GM21526 (cell line): ENCODE measurements at regions not wholly inside any gene's neighbourhood (a gene's known extent, or its start where the extent isn't known, plus 50 kb on each side); places are given as distances from the start of the nearest gene placed in this dataset.

ENCODE experiments used
- ATAC-seq: cut with Tn5 transposase; IDR thresholded peaks from one replicate; pipeline ENCODE4 v1.9.1; 2021; ENCODE audit warnings: moderate library complexity; ENCODE audit not compliant: unreplicated experiment, low FRiP score

DNA sequence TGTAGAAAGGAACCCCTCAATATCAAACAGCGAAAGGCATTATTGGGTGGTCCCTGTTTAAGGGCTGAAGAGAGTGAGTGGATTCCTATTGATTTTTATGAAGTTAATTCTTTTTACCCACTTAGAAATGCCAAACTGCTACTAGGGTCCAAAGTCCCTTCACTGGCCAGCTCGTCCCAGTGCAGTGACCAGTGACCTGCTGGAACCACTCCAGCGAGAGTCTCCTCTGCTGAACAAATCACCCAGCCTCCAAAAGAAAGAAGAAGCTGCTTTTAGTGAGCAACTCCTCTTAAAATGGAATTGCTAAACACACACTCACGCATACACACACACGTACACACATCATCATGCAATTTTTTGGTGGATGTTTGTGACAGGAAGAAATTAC, 198.2 kb upstream of the PLEKHG7 start:
- ATAC-seq = no peak

DNA sequence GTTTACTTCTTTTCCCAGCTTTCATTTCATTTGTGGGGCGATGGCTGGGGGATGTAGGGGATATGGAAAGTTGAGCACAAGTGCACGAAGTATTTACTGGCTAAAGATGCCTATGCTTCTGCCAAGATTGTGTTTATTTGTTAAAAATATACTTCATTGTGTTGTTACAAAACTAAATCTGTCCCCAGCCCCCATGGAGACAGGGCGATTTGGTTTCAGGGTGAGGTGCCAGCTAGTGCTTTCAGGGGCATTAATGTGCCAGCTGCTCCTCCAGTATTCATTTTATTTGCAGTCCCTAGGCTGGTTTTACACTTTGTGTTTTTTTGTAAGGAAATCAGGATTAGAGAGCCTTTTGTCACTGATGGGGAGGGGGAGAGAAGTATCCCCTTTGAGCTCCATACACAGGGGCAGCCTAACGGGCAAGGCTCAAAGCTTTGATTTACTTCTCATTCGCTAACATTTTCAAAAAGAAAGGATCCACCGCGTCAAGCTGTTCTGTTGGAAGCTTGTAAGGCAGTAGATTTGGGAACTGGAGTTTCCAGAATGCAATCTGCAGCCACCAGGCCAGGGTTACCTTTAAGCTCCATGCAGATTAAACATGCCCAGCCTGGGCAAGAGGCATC, 198.7 kb upstream of the PLEKHG7 start:
- no peak for ATAC-seq

DNA sequence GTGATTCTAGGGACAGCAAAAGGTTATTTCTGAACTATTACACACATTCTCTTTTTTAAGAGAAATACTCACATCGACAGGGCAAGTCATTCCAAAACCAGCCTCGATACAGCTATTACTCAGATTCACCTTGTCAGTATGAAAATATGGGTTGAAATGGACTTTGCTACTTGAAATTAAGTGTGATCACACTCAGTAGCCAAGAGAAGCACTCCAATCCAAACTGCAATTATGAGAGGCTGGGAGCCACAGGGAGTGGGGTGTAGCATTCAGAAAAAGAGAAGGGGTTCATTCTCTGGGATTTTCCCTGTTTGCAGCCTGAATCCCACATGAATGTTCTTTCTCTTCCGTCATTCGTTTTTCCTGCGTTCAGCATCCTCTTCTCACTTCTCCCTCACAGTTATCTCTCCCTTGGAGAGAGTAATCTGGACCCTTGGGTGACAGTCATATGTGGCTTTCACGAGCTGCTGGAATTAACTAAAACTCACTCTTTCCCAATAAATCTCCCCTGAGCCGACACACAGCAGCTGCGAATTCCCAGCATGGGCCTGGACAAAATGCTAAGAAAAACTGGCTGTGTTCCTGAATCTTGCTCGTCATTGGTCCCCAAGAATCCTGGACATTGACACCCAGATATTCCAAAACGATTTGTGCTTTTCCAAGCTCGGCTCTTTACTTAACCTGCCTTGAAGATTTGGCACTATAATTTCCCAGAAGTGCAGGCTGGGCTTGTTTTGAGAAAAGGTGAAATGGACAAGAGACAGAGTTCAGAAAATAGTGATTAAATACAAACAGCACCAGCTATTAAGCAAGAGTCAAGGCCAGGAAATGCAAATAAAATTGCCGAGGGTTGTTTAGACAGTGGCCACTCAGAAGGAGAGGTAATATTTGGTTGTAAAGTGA, 199.5 kb upstream of the PLEKHG7 start:
- peak; percentile 49 for ATAC-seq

DNA sequence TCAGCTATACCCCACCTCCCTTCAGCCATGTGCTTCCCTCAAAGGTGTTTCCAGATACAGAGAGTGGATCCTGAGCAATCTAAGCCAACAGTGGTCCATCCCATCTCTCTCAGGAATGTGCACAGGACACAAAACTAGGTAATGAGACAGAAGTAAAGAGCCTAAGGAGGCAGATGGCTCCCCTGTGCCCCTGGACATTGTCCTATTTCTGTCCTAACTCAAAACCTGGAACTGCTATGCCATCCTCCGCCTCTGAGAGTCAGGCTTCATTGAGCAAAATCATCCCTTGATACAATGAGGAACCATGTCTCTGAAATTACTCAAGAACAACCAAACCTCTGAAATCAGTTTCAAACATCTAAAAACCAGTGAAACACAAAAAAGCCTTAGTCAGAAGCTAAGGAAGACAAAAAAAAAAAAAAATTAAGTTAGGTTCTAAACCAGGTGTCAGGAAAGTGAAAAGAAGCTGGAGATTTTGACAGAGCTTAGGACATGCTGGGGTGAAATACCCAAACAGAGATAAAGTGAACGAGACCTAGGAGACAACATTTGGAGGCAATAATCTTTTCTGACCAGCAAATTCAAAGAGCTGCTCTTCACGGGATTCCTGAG, 200.3 kb upstream of the PLEKHG7 start:
- ATAC-seq = peak; percentile 46

DNA sequence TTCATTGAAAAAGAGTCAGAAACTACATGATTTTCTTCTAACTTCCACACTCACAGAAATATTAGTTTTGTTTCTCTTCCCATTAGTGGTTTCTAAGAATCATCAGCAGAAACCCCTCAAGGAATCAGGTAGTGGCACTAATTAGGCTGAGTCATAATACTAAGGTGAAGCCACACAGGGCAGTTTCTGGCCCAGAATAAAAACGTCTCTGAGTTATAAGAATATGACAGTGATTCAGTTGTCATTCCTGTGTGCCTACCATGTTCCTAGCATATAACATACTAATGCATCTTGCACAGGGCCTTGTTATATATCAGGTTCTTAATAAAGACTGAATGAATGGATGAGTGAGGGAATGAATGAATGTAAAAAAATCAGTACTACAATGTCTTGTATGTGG, 206.0 kb upstream of the PLEKHG7 start:
- ATAC-seq = peak; percentile 40

DNA sequence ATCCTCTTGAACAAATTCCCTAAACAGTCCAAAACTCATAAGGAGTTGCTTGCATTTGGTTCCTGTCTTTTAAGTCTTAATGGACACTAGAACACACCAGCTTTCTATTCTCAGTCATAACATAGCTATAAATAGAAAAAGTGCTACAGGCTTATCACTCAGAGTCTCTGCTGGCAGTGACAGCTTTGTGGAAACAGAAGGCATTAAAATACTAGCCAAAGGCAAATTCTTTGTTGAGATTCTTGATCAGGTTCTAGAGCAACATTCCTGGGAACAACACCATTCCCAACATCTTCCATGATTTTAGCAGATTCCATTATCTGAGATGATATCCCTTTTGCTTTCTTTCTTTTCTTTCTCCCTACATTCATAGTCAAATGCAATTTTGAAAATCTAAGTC, 207.7 kb upstream of the PLEKHG7 start:
- no peak for ATAC-seq

DNA sequence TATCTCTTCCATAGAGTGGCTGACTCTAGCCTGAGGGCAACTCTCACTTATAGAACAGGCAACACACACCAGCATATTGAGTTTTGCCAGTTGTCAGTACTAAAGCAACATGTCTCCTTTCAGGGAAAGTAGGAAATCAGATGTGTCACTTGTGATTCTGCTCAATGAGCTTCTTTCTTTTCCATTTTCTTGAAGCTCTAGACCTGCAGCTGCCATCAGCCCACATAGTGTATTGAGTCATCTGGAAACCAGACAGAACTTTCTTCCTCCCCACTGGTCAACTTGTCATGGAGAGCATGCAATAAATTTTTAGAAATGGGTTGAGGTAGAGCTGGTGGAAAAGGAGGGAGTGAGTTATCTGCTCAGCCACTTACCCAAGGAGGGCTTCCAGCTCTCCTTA, 209.0 kb upstream of the PLEKHG7 start:
- ATAC-seq = peak; percentile 59

DNA sequence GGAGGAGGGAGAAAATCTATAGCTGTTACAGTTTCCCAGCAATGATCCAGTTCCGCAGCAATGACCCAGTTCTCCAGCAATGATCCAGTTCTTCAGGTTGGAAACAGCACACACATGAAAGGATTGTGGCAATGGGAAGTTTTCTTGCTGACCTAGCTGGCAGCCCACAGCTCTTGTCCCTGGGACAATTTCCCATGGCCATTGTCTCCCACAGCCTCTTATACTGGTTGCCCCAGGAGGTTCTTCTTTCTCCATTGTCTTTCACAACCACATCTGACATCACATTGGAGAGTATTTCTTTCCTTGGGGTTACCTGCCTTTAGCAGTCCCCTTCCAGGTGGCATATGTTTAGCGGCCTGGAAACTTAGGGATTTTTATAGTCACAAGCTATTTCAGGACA, 209.8 kb upstream of the PLEKHG7 start:
- ATAC-seq = no peak

DNA sequence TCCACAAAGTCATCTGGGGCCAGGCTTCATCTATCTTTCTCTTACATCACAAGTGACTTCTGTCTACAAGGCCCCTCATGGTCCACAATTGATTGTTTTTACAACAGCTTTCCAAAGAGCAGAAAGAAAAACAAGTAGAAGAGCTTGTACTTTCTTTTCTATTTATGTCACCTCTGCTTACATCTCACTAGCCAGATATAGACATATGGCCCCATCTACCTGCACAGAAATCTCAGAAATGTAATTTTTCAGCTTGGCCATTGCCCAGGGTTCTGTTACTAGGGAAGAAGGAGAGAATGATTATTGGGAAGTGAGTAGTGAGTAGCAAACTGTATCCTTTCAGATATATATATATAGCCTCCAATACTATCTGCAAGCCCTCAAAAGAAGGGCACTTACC, 210.5 kb upstream of the PLEKHG7 start:
- no peak for ATAC-seq

DNA sequence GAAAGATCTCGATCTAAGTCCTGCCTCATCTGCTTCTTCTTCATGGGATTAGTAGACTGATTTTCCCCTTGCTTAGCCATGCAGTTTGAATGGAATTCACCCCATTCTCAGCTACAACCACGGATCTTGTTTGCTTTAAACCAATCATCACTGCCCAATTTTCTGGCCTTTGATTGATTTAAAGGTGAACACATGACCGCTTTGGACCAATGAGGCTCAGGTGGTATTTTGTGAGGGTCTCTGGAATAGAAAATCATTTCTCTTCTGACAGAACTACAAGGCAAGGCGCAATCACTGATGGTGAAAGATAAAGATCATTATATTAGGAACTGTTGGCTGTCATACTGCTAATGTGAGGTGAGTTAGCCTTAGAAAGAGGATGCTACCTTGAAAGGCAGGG, 213.0 kb upstream of the PLEKHG7 start:
- no peak for ATAC-seq

DNA sequence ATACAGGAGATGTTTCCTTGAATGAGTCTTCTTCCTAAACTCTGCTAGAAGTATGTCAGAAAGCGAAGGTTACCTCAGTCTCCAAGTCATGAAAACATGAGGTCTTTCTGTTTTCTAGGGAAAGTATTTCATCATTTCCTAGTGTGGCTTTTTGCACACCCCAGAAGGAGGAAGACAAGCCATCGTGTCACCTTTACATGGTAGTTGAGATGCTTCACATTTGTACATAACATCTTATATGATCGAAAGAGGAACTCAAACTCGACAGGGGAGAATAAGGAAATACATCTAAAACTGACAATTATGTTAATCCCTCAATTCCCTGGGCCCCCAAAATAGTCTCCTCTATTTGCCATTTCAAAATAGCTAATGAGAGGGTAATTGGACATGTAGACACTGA, 214.1 kb upstream of the PLEKHG7 start:
- ATAC-seq = no peak

DNA sequence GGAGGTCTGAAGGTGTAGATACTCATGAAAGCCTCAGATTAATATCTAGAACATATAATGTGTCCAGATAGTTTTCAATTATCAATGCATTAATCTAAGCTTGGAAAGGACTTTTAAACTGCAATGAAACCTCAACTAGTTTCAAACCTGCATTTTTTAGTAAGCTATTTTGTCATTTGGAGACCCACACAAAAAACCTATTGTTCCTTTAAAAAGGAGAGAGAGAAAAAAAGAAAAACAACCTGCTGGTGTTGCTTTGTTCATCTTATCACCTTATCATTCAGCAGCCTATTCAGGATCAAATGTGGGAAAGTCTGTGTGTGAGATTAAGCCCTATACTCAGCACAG, 215.7 kb upstream of the PLEKHG7 start:
- ATAC-seq = no peak

DNA sequence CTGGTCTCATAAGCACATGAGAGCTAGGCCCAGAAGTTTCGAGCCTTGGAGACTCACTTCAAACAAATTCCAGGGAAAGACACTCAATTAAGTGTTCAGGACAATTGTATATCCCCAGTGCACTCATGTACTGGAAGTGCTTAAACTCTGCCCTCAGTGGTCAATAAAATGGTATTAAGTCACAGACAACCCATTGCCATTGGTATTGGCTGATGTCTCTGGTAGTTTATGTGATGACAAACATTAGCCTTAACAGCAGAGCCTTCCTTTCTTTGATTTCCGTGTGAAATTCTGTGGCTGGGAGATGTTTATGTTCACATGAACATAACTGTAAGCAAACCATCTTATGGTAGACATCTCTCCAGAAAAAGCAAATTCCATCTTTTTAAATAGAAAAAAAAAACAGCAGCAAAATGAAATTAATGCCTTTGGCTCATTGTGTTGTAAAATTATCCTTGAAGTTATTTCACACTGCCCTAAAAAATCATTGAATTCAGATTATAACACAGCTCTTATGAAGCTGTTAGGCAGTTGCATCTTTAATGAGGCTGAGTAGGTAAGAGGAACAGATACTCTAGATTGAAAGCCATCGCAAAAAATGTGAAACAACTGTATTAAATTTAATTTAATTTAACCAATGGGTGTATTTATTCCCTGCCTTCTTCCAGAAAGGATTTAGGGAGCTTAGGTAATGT, 216.2 kb upstream of the PLEKHG7 start:
- peak; percentile 54 for ATAC-seq

DNA sequence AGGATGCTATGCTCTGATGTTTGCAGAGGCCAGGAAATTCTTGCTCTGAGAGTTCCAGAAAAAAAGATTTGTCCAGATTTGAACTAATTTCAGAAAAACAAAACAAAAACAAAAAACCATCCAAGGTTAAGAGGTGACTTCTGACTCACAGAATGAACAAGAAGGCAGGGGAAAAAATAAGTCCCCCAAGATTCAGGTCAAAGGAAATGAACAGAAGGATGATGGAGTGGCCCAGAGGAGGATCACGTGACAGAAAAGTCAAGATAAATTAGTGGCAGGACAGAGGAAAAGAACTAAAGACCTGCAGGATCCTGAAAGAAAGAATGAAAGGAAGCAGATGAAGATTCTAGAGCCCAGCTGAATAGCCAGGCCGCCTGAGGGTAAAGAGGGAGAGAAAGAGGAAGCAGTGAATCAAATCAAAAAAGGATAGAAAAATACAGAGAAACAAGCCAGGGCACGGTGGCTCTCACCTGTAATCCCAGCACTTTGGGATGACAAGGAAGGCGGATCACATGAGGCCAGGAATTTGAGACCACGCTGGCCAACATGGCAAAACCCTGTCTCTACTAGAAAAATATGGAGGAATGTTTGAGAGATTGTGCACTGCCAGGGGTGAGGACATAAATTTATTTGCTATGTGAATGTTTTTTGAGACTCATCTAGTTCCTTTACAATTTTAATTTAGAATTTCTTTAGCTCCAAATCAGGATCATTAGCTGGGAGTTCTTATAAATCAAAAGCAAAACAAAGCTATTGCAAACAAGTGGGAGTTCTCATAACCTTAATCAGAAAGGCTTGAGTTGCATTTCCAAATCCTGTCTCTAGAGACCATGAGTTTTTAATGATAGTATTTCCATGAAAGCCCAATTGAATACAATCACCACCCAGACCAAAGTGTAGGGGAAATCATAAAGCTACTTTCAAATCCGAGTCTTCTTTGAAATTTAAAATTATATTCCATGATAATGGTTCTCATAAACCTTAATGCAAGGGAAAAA, 217.1 kb upstream of the PLEKHG7 start:
- no peak for ATAC-seq

DNA sequence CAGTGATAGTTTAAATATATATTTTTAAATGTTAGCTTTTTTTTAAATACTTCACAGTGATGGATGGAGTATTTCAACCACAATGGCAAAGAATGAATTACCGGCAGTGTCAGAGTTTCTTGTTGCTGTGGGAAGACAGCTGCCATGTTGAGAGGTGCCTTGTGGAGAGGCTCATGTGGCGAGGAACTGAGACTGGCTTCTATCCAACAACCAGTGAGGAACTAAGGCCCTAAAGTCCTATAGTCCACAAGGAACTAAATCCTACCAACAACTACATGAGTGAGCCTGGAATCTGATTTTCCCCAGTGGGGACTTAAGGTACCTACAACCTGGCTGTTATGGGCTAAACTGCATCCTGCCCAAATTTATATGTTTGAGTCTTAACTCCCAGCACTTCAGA, 220.2 kb upstream of the PLEKHG7 start:
- no peak for ATAC-seq

DNA sequence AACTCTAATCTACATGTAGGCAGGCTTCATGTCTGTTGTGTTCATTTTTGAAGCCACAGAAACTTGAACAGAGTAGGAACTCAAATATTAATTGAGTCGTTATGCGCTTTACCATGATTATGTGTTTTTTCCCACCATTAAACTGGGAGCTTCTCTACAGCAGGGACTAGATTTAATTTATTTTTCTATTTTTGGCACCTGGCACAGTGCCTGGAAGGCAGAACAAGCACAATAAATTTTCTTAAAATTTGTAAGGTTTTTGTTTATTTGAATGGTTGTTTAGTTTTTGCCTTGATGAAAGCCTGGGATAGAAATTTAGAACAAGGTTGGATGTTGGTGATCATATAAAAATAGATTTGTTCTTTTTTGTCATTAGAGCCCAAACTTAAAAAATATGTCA, 221.7 kb upstream of the PLEKHG7 start:
- ATAC-seq = no peak

DNA sequence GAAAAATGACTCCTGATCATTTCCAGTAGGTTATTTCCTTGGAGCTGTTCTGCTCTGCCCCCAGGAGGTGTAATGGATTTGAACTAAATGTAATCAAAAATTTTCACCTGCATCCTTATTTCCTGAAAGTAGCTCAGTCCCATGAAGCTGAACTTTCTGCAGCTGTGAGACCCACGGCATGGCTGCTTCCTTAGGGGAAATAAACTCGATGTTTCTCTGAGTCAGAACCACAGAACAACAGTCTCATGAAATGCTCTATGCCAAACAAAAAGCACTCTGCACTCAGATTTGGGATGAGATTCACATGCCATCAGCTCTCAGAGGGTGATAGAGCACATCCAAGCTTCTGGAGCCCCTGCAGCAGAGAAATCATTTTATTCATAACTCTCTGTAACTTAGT, 224.1 kb upstream of the PLEKHG7 start:
- no peak for ATAC-seq

DNA sequence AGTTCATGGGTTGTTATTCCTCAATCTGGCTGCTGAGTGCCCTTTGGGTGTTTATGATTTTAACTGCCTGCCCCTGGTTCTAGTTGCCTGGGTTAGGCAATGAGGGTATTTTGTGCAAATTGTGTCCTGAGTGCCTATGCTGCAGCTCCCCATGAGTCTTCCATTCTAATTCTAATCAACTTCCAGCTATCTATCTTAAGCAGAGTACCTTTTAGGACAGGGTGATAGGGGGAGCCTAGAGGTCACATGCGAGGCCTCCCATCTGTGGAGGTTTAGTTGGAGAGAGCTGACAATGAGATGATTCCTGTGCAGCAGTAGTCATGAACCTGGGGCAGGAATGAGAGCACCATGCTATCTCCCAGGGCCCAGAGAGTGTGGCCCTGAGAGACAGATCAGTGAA, 225.9 kb upstream of the PLEKHG7 start:
- ATAC-seq = no peak

DNA sequence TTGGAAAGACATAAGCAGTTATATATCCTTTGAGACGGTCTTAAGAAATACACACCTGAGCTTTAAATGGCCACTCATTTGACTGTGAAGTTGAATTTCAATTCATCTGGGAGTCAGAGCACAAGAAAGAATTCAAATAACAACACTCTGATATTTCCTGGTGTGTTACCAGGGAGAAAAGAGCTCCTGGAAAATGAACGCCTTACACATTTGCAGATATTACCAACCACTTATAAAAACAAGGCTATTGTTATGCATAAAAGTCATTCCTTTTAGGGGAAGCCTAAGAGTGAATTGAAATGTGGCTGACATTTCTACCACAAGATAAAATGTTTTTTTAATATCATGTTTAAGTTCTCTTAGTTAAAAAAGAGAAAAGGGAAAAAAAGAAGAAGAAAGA, 229.2 kb upstream of the PLEKHG7 start:
- ATAC-seq = no peak

DNA sequence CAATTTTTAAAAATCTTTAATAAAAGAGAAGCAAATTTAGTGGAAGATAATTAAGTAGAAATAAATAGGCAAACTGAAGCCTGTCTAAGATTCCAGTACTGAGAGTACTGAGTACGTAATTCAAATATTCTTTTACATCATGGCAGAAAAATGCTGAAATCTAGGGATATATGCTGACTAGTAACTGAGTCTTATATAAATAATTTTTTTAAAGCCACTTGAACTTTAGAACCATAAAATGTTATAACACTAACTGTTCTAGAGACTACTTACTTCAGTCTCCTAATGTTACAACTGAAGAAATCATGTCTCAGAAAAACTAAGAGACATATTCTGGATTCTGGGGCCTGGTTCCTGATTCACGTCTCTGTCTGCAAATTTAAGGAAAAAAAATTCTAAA, 230.6 kb upstream of the PLEKHG7 start:
- ATAC-seq = no peak
